GM18951 (cell line): ENCODE measurements at regions not wholly inside any gene's neighbourhood (a gene's known extent, or its start where the extent isn't known, plus 50 kb on each side); places are given as distances from the start of the nearest gene placed in this dataset.

Experiments
- POLR2A ChIP-seq: IDR thresholded peaks from 4 replicates; pipeline ENCODE4 v1.6.1; 2011; ENCODE audit warnings: mild to moderate bottlenecking; ENCODE audit not compliant: insufficient read length, insufficient read depth; ENCODE audit errors: extremely low read depth
- in situ Hi-C: fragments of 300-500 bp; cut with MboI; formaldehyde crosslinking; loops from one replicate; pipeline ENCODE4 v1.12.0; 2022; ENCODE audit warnings: low sequenced_read_pairs, mixed read lengths, inconsistent platforms; ENCODE audit not compliant: unreplicated experiment

GRCh38 chr15:77710206-77710605, 77.5 kb upstream of the LINGO1 start:
- TF ChIP-seq POLR2A = no peak
- in situ Hi-C loops = no loop called here

- no peak for TF ChIP-seq POLR2A
- in situ Hi-C loops = no loop called here
These were observed 76.6 kb upstream of the LINGO1 start for GRCh38 chr15:77709135-77709886.

- in situ Hi-C loops = no loop called here
These were observed 74.0 kb upstream of the LINGO1 start for GRCh38 chr15:77706482-77707244.

GRCh38 chr15:77702211-77702957, 69.7 kb upstream of the LINGO1 start:
- TF ChIP-seq POLR2A = no peak
- in situ Hi-C loops = no loop called here

More at GRCh38 chr15:77706482-77707244, 74.0 kb upstream of the LINGO1 start:
- no peak for TF ChIP-seq POLR2A

- in situ Hi-C loops = no loop called here
These were observed 65.8 kb upstream of the LINGO1 start for GRCh38 chr15:77698481-77698880.

GRCh38 chr15:77697893-77698292, 65.2 kb upstream of the LINGO1 start:
- TF ChIP-seq POLR2A = no peak
- in situ Hi-C loops = no loop called here

More at GRCh38 chr15:77698481-77698880, 65.8 kb upstream of the LINGO1 start:
- TF ChIP-seq POLR2A = no peak

GRCh38 chr15:77696871-77697270, 64.2 kb upstream of the LINGO1 start:
- in situ Hi-C loops = no loop called here
- no peak for TF ChIP-seq POLR2A

- no peak for TF ChIP-seq POLR2A
- in situ Hi-C loops = no loop called here
These were observed 63.4 kb upstream of the LINGO1 start for GRCh38 chr15:77695961-77696582.

- in situ Hi-C loops = no loop called here
- no peak for TF ChIP-seq POLR2A
These were observed 62.8 kb upstream of the LINGO1 start for GRCh38 chr15:77695548-77695947.

- in situ Hi-C loops = no loop called here
- TF ChIP-seq POLR2A = no peak
These were observed 60.9 kb upstream of the LINGO1 start for GRCh38 chr15:77693576-77693975.

- in situ Hi-C loops = no loop called here
- TF ChIP-seq POLR2A = no peak
These were observed 59.9 kb upstream of the LINGO1 start for GRCh38 chr15:77692614-77693013.

- TF ChIP-seq POLR2A = no peak
- in situ Hi-C loops = no loop called here
These were observed 58.9 kb upstream of the LINGO1 start for GRCh38 chr15:77691607-77692006.

GRCh38 chr15:77689821-77690220, 57.1 kb upstream of the LINGO1 start:
- TF ChIP-seq POLR2A = no peak
- in situ Hi-C loops = no loop called here
